Peyer's patch (tissue), 4 donors: ENCODE measurements at regions not wholly inside any gene's neighbourhood (a gene's known extent, or its start where the extent isn't known, plus 50 kb on each side); places are given as distances from the start of the nearest gene placed in this dataset.

Source experiments
- DNase-seq, 3 donors: peaks; one replicate each; pipeline ENCODE4 v3.0.0-alpha.2; 2017 to 2019
- H3K27ac ChIP-seq, 4 donors: fragments of 200-600 bp; sonication (generic); one replicate each; pipeline ENCODE4 v1.5.1; 2016 to 2019
- H3K27me3 ChIP-seq, 2 donors: fragments of 200-600 bp; sonication (generic); one replicate each; pipeline ENCODE4 v1.5.1; 2019
- H3K36me3 ChIP-seq, 3 donors: fragments of 200-600 bp; sonication (generic); one replicate each; pipeline ENCODE4 v1.5.1; 2016 to 2019
- H3K4me1 ChIP-seq, 4 donors: fragments of 200-600 bp; sonication (generic); one replicate each; pipeline ENCODE4 v1.5.1; 2016 to 2019
- H3K4me3 ChIP-seq, 4 donors: fragments of 200-600 bp; sonication (generic); 1 replicate in 3 of 4; 2 replicates in 1 of 4; pipeline ENCODE4 v1.5.1; 2016 to 2019; ENCODE audit warnings: mild to moderate bottlenecking in 1 of 4
- H3K9me3 ChIP-seq, 4 donors: fragments of 200-600 bp; sonication (generic); one replicate each; pipeline ENCODE4 v1.5.1; 2016 to 2019; ENCODE audit warnings: mild to moderate bottlenecking in 1 of 4
- POLR2A ChIP-seq, 2 donors: fragments of 450-650 bp; IDR thresholded peaks; one replicate each; pipeline ENCODE4 v1.5.1; 2017; ENCODE audit warnings: antibody characterized with exemption in 2 of 2, mild to moderate bottlenecking in 2 of 2, moderate library complexity in 2 of 2
- TF ChIP-seq, protein P1 (sequence below), 6 experiments: fragments of 450-650 bp in 4 of 6; fragments of 200-600 bp in 2 of 6; sonication (generic) in 1 of 6; IDR thresholded peaks; one replicate each; pipeline ENCODE4 v1.5.1; 2017 to 2019; ENCODE audit warnings: antibody characterized with exemption in 6 of 6, mild to moderate bottlenecking in 3 of 6, moderate library complexity in 1 of 6

DNA sequence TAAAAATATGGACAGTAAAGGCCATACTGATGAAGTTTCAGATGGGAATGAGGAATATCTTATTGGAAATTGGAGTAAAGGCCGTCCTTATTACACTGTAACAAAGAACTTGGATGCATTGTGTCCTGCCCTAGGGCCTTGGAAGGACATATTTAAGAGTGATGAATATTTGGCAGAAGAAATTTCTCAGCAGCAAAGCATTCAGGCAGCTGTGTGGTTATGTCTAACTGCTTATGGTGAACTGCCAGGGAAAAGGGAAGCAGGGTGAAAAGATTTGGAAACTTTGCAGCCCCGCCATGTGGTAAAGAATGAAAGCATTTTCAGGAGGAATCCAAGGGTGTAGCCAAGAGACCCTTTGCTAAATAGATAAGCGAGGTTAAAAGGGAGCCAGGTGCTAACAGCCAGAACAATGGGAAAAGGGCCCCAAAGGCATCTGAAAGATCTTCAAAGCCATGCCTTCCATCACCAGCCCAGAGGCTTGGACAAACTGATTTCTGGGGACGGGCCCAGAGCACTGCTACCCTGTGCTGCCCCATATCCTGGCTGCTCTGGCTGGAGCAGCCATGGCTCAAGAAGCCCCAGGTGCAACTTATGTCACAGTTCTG lies 200.0 kb downstream of the PTPRU start:
- no peaks in the 10 kb centered on the region for H3K4me1 ChIP-seq
- H3K9me3 ChIP-seq, result no peaks in the 10 kb centered on the region
- no peak overlapping the region for H3K4me3 ChIP-seq
- H3K27me3 ChIP-seq, result no peaks in the 10 kb centered on the region
- DNase-seq, result no peak
- TF ChIP-seq, protein P1, sequence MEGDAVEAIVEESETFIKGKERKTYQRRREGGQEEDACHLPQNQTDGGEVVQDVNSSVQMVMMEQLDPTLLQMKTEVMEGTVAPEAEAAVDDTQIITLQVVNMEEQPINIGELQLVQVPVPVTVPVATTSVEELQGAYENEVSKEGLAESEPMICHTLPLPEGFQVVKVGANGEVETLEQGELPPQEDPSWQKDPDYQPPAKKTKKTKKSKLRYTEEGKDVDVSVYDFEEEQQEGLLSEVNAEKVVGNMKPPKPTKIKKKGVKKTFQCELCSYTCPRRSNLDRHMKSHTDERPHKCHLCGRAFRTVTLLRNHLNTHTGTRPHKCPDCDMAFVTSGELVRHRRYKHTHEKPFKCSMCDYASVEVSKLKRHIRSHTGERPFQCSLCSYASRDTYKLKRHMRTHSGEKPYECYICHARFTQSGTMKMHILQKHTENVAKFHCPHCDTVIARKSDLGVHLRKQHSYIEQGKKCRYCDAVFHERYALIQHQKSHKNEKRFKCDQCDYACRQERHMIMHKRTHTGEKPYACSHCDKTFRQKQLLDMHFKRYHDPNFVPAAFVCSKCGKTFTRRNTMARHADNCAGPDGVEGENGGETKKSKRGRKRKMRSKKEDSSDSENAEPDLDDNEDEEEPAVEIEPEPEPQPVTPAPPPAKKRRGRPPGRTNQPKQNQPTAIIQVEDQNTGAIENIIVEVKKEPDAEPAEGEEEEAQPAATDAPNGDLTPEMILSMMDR (IDR thresholded peaks at IDR 0.05), result no peak
- no peak for TF ChIP-seq POLR2A (IDR thresholded peaks at IDR 0.05)
- H3K27ac ChIP-seq, result no peak overlapping the region
- H3K36me3 ChIP-seq, result no peaks in the 10 kb centered on the region

DNA sequence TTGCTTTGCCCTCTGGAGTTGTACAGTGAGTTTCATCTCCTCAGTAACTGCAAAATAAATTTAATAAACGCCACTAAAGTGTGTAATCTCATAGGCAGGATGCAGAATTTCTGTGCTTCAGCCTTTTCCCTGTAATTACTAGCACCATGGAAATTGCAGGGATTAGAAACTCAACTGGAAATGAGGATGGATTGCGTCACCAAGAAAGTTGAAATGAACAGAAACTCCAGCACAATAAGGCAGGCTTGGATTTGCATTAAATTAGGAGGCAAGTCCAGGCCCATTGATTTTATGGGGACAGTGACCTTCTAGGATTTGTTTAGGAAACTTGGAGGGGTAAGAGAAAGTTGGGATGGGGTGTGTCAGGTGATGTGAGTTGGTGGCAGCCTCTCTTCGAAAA lies 197.5 kb downstream of the PTPRU start:
- no peak for DNase-seq
- no peak for TF ChIP-seq POLR2A (IDR thresholded peaks at IDR 0.05)
- TF ChIP-seq, protein P1 (IDR thresholded peaks at IDR 0.05), result no peak
- Histone ChIP-seq H3K9me3 (no peaks in the 10 kb centered on the region), H3K4me1 (no peaks in the 10 kb centered on the region), H3K36me3 (no peaks in the 10 kb centered on the region), H3K4me3 (no peak overlapping the region), H3K27me3 (no peaks in the 10 kb centered on the region), H3K27ac (no peak overlapping the region)

DNA sequence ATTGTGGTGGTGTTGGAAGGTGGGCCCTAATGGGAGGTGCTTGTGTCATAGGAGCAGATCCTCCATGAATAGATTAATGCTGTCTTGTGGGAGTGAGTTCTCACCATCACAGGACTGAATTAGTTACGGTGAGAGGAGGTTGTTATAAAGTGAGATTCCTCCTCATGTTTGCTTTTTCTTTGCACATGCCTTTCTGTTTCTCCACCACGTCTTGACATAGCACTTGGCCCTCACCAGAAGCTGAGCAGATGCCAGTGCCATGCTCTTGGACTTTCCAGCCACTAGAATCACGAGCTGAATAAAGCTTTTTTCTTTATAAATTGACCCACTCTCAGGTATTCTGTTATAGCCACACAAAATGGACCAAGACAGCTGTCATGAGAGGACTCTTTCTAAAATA lies 194.8 kb downstream of the PTPRU start:
- no peak for DNase-seq
- H3K36me3 ChIP-seq, result no peaks in the 10 kb centered on the region
- no peak overlapping the region for H3K27ac ChIP-seq
- no peaks in the 10 kb centered on the region for H3K9me3 ChIP-seq
- H3K27me3 ChIP-seq, result no peaks in the 10 kb centered on the region
- no peaks in the 10 kb centered on the region for H3K4me1 ChIP-seq
- TF ChIP-seq, protein P1 (IDR thresholded peaks at IDR 0.05), result no peak
- TF ChIP-seq POLR2A (IDR thresholded peaks at IDR 0.05), result no peak
- no peak overlapping the region for H3K4me3 ChIP-seq

DNA sequence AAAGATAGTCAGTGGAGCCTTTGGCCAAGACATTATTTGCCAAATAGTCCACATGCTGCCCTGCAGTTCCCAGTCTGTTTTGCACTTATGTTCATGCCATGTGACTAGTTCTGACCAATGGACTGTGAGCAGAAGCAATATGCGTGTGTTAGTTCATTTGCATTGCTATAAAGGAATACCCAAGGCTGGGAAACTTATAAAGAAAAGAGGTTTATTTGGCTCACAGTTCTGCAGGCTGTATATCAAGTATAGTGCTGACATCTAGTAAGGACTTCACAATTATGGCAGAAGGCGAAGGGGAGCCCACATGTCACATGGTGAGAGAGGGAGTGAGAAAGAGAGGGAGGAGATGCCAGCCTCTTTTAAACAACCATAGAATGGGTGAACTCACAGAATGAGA lies 193.3 kb downstream of the PTPRU start:
- H3K9me3 ChIP-seq, result no peaks in the 10 kb centered on the region
- H3K4me3 ChIP-seq, result no peak overlapping the region
- no peaks in the 10 kb centered on the region for H3K36me3 ChIP-seq
- H3K4me1 ChIP-seq, result no peaks in the 10 kb centered on the region
- no peak for TF ChIP-seq POLR2A (IDR thresholded peaks at IDR 0.05)
- DNase-seq, result no peak
- no peak overlapping the region for H3K27ac ChIP-seq
- no peaks in the 10 kb centered on the region for H3K27me3 ChIP-seq

DNA sequence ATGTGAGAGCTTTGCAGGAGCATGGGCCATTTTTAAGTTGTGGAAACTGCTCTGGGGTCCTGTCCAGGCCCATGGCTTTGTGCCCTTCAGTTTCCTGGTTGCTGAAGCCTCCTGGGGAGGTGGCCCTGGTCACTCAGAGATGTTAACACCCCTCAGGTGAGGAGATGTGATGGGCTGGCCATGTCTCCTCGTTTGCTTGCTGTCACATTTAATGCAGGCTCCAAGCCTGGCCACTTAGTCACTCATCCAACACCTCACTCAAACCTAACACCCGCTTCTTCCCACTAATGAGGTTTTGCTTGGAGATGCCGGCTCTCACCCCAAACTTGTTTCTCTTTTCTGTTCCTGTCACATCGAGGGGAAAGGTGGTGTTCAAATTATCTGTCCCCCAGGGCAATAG lies 192.7 kb downstream of the PTPRU start:
- Histone ChIP-seq H3K27ac (no peak overlapping the region), H3K4me1 (no peaks in the 10 kb centered on the region), H3K4me3 (no peak overlapping the region), H3K27me3 (no peaks in the 10 kb centered on the region), H3K9me3 (no peaks in the 10 kb centered on the region), H3K36me3 (no peaks in the 10 kb centered on the region)
- no peak for DNase-seq
- no peak for TF ChIP-seq POLR2A (IDR thresholded peaks at IDR 0.05)
- TF ChIP-seq, protein P1 (IDR thresholded peaks at IDR 0.05), result no peak

DNA sequence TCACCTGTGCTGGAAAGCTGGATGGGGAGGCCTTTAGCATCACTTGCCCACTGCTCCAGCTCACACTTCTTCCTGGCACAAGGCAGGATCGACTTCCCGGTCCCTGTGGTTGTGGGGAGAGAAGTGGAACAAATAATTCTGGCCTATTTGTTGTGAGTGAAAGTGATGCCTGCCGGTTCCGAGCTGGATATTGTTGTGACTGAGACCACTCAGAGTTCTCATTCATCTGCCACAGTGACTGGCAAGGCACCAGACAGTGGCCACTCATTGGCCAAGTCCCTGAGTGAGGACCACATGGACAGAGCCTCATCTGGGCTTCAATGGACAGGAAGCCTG lies 191.9 kb downstream of the PTPRU start:
- TF ChIP-seq POLR2A (IDR thresholded peaks at IDR 0.05), result no peak
- TF ChIP-seq, protein P1 (IDR thresholded peaks at IDR 0.05), result no peak
- Histone ChIP-seq H3K4me1 (no peaks in the 10 kb centered on the region), H3K27ac (no peak overlapping the region), H3K4me3 (no peak overlapping the region), H3K27me3 (no peaks in the 10 kb centered on the region), H3K36me3 (no peaks in the 10 kb centered on the region), H3K9me3 (no peaks in the 10 kb centered on the region)
- no peak for DNase-seq
